SIG-M5 treated with dmso at 0.1 percent for 504 hours (cell line): ENCODE measurements at regions not wholly inside any gene's neighbourhood (a gene's known extent, or its start where the extent isn't known, plus 50 kb on each side); places are given as distances from the start of the nearest gene placed in this dataset.
"Not testable (repeated sequence)": the region's sequence is repeated elsewhere in the genome, so short reads cannot be mapped to it uniquely, and the experiment has no call there.

Experiments
- DNase-seq: peaks from one replicate; lab custom pipeline; 2025; ENCODE audit not compliant: unreplicated experiment; lab: John Stamatoyannopoulos, UW

DNA sequence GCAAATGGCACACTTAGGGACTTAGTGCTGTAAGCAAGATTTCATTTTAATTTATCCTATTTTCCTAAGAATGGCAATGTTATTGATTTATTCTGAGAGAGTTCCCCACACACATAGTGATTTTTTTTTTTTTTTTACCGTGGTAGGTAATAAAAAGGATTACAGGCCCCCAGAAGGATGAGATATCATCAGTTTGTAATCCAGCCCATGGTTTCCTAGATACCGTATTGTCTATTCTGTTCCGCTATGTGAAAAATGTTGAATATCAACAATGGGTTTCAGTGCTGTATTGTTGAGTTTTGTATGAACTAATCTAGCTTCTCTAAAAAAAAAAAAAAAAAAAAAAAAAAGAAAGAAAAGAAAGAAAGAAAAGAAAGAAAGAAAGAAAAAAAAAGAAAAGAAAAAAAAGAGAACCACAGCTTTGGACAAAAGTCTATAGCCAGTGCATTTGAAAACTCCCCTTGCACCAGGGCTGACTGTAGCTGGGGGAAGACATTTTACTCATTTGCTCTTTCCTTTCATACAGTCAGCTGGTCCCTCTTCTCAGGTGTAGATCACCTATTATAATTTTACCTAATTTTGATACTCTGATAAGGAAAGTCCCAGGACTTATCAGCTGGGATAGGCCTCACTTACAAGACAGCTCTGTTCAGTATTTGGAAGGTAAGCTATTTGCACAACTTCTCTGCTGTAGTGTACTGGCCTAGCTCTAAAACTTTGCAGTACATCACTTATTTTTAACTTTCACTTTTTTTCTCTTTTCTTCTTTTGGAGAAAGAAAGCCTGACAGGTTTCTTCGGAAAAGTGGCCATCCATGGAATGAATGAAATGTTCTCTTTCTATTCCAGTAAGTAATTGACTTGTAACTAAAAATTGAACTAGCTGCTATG lies 101.4 kb upstream of the SOX2 start:
- no peak for DNase-seq

DNA sequence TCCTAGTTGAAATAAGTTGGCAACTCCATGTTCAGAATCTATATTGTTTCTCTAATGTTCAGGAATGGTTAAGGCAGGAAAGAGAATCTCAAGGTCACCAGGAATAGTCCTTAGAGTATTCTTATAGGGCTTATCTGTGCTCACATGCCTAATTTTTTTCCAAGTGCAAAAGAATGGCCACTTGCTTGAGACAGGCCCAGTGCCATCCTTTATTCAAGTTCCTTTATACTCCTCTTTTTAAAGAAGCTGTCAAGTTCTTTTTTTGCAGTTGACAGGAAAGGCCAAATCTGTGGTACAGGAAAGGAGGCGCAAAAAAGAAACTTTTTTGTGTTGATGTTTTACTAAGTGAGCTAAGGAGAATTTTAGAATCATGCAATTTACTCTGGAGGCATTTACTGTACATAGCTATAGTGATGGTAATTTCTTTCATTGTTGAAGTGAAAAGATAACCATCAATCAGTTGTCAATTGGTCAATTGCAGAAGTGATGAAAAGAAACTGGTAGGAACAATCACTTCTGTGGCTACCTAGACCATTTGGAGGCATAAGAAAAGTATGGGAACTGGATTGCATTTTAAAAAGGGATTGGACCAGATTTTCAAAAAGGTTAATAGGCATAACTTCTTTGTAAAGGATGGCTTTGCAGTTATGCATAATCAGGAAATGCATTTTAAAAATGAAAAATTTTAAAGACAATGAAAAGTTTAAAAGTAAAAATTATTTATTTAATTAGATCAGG lies 102.5 kb upstream of the SOX2 start:
- DNase-seq = no peak

DNA sequence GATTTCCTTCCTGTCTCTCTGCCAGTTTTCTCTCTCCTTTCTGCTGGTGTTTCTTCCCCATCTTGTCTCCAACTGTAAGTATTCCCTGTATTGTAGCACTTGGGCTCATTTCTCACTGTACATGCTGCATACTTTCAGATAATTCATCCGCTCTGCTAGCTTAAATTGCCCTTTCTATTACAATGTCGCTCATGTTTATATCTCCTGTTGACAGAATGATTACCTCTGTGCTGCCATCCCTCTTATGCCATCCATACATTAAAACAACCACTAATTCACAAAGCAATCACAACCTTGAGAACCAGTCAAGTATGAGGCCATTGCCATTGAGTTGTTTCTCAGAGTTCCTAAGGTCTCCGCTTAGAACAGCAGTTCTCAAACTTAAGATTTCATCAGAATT lies 107.5 kb upstream of the SOX2 start:
- no peak for DNase-seq

DNA sequence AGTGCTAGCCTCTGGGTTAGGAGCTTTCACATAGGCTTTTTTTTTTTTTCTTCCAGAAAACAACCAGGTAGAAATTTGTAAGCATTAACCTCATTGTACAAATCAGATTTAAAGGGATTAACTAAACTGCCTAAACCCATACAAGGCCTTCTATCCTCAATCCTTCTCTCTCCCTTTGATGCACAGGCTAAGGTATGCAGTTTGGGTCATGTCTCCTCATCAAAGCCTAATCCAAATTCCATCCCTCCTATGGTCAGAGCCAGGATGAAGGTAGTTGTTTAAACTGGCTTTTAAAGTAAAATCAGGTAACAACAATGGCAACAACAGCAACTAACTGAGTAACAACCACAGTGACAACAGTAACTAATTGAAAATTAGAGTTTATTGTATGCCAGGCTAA lies 115.6 kb upstream of the SOX2 start:
- DNase-seq = no peak

DNA sequence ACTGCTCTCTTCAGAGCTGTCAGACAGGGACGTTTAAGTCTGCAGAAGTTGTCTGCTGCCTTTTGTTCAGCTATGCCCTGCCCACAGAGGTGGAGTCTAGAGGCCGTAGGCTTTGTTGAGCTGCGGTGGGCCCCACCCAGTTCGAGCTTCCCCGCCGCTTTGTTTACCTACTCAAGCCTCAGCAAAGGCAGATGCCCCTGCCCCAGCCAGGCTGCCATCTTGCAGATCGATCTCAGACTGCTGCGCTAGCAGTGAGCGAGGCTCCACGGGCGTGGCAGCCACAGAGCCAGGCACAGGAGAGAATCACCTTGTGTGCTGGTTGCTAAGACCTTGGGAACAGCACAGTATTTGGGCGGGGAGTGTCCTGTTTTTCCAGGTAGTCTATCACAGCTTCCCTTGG lies 120.8 kb upstream of the SOX2 start:
- DNase-seq = not testable (repeated sequence)

DNA sequence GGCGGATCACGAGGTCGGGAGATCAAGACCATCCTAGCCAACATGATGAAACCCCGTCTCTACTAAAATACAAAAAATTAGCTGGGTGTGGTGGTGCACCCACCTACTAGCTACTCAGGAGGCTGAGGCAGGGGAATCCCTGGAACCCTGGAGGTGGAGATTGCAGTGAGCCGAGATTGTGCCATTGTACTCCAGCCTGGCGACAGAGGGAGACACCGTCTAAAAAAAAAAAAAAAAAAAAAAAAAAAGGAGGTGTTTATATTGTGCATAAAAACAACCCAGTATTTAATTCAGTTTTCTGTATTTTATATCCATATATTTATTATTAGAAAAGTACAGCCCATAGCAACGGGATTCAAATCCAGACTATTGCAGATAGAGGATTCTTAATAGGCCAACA lies 129.1 kb upstream of the SOX2 start:
- DNase-seq = no peak

DNA sequence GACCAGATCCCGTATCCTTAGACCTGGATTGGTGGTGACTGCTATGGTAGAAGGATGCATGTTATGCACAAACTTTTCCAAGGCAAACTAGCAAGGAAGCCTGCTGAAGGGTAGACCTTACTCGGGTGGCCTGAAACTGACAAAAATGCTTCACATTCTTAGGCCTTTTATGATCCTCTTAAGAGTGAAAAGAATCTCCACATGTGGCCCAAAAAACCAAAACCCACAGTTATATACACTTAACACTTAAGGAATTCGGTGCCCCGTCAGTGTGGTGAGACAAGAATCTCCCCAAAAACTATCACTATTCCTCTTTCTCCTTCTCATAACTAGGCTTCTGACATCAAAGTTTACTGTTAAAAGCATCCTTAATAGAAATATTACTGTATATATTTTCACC lies 130.1 kb upstream of the SOX2 start:
- no peak for DNase-seq

DNA sequence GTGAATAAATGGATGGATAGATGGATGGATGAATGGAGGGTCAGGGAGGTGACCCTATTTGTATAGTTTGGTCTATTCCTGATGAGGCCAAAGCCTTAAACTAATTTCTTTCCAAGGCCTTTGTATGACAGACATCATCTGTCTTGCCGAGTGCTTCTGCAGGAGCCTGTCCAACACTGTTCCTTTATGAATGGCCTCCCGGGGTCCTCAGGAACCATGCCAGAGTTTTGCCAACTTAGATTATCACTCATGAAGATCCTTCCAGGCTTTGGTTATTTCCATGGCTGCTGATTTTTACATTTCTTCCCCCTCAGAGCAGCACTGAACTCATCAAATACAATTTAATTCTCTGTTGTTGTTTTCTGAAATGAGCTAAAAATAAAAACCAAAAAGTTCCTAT lies 133.0 kb upstream of the SOX2 start:
- DNase-seq = no peak

DNA sequence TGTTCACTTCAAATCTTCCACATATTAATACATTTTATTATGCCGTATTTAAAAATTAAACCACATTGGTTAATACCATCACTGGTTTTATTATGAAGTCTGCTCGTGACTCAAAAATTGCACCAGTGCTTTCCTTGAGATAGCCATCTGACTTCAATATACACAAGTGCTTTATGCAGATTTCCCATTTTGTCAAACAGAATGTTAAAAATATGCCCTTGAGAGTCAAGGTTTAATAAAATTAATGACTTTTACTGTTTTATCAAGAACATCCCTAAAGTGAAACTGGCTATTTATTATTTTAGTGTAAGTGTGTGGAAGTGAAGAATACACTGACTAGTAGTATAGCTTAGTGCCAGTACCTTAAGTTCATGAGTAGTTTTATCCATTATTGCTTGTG lies 139.3 kb upstream of the SOX2 start:
- DNase-seq = no peak

DNA sequence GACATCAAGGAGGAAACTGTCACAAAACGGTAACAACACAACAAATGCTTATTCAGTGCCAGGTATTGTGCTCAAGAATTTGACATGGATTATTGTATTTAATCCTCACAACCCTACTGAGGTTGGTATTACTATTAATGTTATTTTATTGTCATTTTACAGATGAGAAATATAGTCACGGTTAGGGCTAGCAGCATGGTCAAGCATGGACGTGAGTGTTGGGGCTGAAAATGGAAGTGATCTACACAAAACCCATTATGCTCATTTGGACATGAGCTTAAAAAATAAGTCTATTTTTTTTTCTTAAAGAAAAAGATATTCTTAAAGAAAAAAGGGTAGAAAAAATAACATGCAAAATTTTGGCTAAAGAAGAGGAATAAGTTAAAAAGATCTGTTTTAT lies 141.3 kb upstream of the SOX2 start:
- DNase-seq = no peak

DNA sequence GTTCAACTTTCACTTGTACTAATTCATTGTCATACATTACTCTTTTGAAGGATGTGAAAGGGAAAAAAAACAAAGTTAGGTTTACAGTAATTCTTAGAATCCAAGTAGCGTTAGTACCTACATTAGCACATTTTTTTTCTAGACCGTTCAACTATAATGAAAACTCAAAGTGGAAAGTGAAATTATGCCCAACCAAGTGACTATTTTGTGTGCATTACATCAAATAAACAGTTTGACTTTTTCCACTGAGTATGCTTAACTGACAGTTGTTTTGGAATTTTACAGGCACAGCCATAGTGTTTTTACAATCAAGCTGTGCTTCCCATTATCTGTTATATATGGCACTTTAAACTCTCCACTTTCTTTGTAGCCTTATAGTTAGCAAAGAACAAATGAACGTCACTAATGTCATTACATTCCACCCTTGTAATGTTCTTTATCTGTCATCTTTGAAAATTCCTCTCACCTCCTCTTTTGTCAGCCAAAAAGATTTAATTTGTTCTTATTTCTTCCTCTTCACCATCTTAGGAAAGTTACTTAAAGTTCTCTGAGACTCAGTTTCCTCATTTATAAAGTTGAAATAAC lies 142.3 kb upstream of the SOX2 start:
- DNase-seq = no peak

DNA sequence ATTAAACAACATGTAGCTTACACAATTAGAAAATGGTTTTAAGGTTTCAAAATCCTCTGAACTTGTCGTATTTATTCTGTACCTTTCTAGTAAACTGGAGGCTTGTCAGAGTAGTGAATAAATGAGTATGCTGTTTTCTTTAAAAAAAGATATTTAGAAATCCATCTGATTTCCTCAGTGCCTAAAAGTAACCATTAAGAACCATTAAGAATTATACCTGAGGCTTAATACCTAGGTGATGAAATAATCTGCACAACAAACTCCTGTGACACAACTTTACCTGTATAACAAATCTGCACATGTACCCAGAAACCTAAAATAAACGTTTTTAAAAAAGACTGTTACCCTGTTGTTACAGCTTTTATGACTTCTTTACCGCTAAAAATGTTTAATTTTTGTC lies 143.0 kb upstream of the SOX2 start:
- no peak for DNase-seq

DNA sequence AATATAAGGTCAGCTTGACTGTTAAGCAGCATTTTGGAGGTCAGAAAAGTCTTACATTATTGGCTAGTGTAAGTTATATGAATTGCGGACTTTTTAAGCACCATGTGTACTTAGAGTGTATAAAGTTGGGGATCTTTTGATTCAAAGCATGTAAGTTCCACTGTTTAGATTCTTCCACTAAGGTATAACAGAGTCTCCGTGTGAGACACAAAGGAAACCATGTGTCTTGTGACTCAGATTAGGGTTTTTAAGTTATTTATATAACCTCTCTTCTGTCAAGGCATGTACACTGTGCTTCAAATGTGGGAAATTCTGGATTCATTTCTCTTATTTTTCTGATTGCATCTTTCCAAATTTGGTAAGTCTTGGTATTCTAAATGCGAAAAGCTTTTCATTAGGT lies 143.5 kb upstream of the SOX2 start:
- DNase-seq = no peak

DNA sequence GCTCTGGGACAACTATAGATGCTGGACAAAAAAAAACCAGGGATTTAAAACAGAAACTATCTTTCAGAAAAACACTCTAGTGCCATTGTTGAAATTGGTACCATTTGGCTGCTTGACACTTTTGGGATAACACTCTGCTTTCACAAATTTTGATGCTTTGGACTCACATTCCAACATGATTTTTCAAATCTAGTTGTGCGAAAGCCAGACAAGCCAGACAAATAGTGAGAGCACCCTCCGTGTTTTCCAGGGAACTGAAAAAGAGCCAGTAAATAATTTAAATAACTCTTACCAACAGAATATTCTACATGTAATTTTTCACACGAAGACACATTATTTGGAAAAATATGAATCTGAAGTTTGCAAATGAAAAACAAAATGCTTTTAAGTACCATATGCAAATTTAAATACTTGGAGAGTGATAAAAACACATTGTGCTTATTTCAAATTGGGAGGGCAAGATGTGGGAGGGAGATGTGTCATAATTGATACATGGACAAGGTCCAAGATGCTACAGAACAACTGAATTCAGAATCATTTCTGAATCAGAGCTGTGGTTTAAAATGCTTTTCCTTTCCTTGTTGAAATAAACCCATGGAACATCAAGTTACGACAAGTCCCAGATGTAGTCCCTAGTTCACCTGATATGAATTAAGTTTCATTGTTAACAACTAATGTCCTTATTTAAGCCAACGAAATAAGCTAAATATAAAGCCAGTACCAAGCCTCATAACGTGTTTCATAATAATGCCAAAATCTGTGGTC lies 144.2 kb upstream of the SOX2 start:
- no peak for DNase-seq

DNA sequence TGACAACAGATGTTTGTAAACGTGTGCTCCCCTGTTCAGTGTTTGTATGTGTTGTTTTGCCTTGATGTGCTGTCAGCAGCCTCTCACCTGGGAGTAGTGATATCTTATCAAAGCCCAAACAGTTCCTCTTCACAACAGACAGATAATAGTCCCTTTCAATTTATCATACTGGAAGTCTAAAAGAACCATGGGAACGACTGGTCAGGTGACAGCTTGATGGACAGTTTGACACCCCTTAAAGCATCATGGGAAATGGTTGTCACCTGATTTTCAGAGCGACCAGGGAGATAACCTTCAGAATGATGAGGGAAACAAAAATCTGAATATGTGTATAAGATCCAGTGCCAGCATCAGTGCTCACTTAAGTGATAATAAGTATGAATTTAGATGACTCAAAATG lies 146.3 kb upstream of the SOX2 start:
- no peak for DNase-seq

DNA sequence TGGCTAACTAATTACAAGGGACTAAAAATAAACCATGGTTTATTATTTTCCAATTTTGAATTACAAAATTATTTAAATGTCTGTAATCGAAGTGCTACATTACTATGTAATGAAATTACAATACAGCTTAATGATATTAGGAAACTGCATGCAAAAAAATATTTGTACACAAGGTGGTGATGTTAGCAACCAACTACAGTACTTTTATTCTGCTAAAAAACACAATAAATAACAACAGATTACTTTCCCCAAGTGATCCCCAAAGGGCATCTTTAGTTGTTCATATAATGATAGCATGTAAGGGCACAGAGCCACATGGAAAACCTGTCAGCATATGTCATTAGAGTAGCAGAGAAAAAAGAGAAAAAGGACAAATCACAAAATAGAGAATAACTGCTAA lies 147.5 kb upstream of the SOX2 start:
- no peak for DNase-seq

DNA sequence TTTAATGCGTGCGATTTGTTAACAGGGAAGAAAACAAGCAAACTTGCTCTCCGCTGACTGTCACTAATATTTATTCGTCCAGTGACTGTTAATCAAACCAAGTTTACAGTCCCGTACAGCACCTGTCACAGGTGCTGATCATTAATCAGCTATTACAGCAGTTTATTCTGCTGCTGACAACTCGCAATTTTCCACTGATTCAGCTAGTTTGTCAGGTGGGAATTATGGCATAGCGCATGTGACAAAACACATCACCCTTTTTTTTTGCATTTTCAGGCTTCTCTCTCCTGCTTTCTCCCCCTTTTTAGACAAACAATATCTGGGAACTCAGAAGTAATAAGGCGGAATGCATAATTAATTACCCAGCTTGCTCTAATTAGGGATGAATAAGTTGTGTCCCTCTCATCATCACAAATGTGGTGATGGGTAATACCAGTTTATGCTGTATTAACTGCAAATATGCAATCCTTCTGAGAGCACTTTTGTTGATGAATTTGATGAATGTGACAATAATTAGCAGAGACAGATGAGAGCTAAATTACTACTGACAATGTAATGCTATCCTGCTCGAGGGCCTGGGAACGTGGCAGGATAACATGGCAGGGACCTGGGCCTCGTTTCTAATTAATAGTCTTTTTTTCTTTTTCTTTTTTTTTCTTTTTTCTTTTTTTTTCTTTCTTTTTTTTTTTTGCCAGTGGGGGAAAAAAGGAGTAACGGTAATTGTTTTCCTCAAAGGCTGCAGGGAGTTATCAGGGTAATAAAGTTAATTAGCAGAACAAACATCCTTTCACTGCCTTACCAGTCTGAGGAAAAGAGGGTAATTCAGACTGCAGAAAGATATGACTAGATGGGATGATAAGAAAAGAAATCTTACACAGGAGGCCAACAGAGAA lies 150.3 kb upstream of the SOX2 start:
- no peak for DNase-seq

DNA sequence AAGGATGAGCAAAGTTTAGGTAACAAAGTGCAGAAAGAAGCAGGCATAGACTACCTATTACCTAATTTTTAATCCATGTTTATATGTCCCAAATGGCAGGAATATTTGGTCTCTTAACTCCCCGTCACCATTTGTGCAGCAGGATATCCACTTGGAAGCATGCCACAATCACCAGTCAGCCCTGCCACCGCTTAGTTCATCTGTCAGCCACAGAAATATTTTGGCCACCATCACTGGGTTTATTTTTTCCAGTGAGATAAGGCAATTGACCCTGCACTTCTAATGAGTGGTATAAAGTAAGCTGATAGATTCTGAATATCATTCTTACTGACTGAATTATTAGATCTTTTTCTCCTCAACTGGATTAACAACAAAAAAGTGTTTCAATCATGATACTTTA lies 152.9 kb upstream of the SOX2 start:
- no peak for DNase-seq

DNA sequence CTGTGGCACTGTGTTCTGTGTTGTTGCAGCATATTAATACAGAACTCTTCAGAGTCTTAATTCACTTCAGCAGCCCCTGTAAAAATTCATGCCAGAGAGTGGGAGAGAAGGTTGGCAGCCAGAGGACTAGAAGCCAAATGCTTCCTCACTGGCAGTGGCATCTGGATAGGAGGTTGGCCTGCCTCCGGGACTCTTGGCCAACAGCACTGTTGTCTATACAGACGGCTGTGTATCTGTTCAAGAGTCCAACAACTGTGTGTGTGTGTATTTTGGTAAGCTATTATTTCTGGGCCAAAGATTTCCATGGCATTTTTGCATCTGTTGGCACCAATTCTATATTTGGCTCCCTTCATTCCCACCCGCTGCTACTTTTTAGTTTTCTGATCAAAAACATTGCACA lies 156.0 kb upstream of the SOX2 start:
- no peak for DNase-seq

DNA sequence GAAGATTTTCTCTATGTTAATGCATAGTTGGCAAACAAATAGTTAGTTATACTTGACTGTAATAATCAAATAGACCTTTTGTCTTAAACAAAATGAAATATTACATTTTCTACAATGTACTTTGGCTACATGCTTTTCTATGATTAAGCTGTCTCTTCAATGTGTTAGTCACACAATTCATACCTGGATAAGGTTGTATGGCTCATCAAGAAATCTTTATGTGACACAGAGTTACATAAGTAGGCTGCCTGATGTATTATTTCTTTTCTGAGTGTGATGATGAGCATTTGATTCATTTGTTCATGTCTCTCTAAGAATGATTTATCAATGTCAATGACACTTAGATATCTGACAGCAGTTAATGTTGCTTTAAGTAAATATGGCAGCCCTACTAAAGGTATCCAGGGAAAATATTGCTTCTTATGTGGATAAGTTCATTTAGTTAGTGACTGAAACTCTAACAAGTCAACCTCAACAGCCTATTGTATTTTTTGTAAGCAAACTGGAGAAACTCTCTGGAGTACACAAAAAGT lies 157.4 kb upstream of the SOX2 start:
- DNase-seq = no peak
